Loucy (cell line): ENCODE measurements at regions not wholly inside any gene's neighbourhood (a gene's known extent, or its start where the extent isn't known, plus 50 kb on each side); places are given as distances from the start of the nearest gene placed in this dataset.
A peak's percentile ranks its signal among the peaks of the same experiment; 100 is the strongest.

Experiments
- H2AFZ ChIP-seq: fragments of 200-600 bp; sonication (generic); 2 replicates; pipeline ENCODE4 v1.6.0; 2016; ENCODE audit warnings: antibody characterized with exemption, mild to moderate bottlenecking, low read length, moderate library complexity
- H3F3A ChIP-seq: fragments of 200-600 bp; 2 replicates; pipeline ENCODE4 v1.6.0; 2016; ENCODE audit warnings: antibody characterized with exemption, low read depth, mild to moderate bottlenecking
- H3K27me3 ChIP-seq: fragments of 200-600 bp; sonication (generic); 2 replicates; pipeline ENCODE4 v1.6.1; 2014; ENCODE audit warnings: low read length, mild to moderate bottlenecking; ENCODE audit not compliant: insufficient read depth, poor library complexity, severe bottlenecking
- H3K36me3 ChIP-seq: fragments of 200-600 bp; sonication (generic); 2 replicates; pipeline ENCODE4 v1.6.1; 2016; ENCODE audit warnings: low read length; ENCODE audit not compliant: insufficient read depth
- H3K4me1 ChIP-seq: fragments of 200-600 bp; sonication (generic); 2 replicates; pipeline ENCODE4 v1.5.1; 2014; ENCODE audit warnings: low read length, mild to moderate bottlenecking; ENCODE audit not compliant: insufficient read depth, poor library complexity, severe bottlenecking
- H3K4me2 ChIP-seq: fragments of 200-600 bp; sonication (generic); 2 replicates; pipeline ENCODE4 v1.6.0; 2014; ENCODE audit warnings: antibody characterized with exemption, low read length, low read depth, mild to moderate bottlenecking; ENCODE audit not compliant: poor library complexity, severe bottlenecking
- H3K4me3 ChIP-seq: fragments of 200-600 bp; sonication (generic); 2 replicates; pipeline ENCODE4 v1.5.1; 2014; ENCODE audit warnings: low read length, mild to moderate bottlenecking, mixed read lengths; ENCODE audit not compliant: poor library complexity, severe bottlenecking
- H3K79me2 ChIP-seq: fragments of 200-600 bp; sonication (generic); 2 replicates; pipeline ENCODE4 v1.6.1; 2014; ENCODE audit warnings: low read length; ENCODE audit not compliant: insufficient read depth
- H3K9ac ChIP-seq: fragments of 200-600 bp; sonication (generic); 2 replicates; pipeline ENCODE4 v1.6.0; 2014; ENCODE audit warnings: mild to moderate bottlenecking, low read depth, low read length, moderate library complexity; ENCODE audit not compliant: poor library complexity, severe bottlenecking
- H3K9me2 ChIP-seq: fragments of 200-600 bp; sonication (generic); replicated peaks from 2 replicates; pipeline ENCODE4 v1.6.1; 2016; ENCODE audit warnings: low read depth, low read length, mixed read lengths
- H3K9me3 ChIP-seq: fragments of 200-600 bp; sonication (generic); 2 replicates; pipeline ENCODE4 v1.6.1; 2014; ENCODE audit warnings: mild to moderate bottlenecking, antibody characterized with exemption, low read length, low read depth; ENCODE audit not compliant: insufficient read depth
- H4K20me1 ChIP-seq: fragments of 200-600 bp; sonication (generic); 2 replicates; pipeline ENCODE4 v1.6.0; 2014; ENCODE audit warnings: antibody characterized with exemption, low read length, mild to moderate bottlenecking; ENCODE audit not compliant: insufficient read depth, poor library complexity, severe bottlenecking
- EZH2phosphoT487 ChIP-seq: fragments of 200-600 bp; IDR thresholded peaks from 2 replicates; pipeline ENCODE4 v1.6.1; 2018; ENCODE audit warnings: antibody characterized with exemption, mild to moderate bottlenecking, moderate library complexity, borderline replicate concordance
- TF ChIP-seq, protein P1 (sequence below): fragments of 200-600 bp; sonication (generic); conservative IDR thresholded peaks from 2 replicates; pipeline ENCODE4 v1.5.1; 2014; ENCODE audit warnings: mild to moderate bottlenecking, antibody characterized with exemption, low read length

DNA sequence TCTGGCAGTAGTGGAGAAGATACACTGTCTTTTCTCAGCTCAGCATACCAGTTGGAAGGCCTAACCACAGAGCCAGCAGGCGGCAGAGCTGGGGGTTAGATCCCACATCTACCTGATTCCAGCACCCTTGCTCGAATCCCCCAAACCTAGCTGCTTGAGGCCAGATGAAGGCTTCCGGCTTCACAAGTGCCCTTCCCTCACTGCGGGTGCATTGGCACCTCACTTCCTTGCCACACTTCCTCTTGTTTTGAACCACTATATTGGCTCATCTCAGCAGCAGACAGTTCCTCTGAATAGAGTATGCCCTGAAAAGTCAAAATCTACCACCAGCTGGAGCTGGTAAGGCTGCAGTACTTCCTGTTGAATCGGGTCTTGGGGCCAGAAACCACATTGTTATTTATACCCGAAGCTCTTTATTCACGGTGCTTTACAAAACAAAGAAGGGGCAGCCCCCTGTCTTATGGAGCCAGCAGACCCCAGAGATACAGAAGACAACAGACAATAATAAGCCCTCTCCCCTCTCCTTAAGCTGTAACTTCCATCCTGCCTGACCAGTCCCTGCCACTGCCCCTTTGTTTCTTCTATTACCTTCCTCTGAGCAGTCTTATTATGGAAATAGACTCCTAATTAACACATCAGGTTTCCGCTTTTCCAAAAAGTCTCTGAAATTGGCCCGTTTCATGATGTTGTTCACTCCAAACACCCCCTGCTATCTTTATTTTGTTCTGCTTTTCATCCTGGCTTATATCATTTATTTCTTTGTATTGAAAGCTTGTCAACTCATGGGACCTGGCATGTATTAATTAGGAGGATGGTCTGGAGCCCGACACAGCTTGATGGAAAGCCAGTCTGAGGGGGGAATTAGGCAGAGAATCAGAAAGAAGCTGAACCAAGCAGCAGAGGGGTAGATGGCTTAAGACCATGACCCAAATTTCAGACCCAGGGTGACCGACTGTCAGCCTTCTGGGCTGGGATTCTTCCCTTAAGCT lies 233.5 kb downstream of the EFCAB11 start:
- TF ChIP-seq EZH2phosphoT487: no peak
- TF ChIP-seq, protein P1, sequence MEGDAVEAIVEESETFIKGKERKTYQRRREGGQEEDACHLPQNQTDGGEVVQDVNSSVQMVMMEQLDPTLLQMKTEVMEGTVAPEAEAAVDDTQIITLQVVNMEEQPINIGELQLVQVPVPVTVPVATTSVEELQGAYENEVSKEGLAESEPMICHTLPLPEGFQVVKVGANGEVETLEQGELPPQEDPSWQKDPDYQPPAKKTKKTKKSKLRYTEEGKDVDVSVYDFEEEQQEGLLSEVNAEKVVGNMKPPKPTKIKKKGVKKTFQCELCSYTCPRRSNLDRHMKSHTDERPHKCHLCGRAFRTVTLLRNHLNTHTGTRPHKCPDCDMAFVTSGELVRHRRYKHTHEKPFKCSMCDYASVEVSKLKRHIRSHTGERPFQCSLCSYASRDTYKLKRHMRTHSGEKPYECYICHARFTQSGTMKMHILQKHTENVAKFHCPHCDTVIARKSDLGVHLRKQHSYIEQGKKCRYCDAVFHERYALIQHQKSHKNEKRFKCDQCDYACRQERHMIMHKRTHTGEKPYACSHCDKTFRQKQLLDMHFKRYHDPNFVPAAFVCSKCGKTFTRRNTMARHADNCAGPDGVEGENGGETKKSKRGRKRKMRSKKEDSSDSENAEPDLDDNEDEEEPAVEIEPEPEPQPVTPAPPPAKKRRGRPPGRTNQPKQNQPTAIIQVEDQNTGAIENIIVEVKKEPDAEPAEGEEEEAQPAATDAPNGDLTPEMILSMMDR: peak; percentile 33; the same call in 1 of the 2 replicates
- Histone ChIP-seq H3K79me2 (no peaks in the 10 kb centered on the region), H3K9me2 (no peaks in the 10 kb centered on the region), H3K4me2 (peak overlapping the region; percentile 96), H3F3A (peaks cover 20% of the 10 kb centered on the region), H4K20me1 (no peaks in the 10 kb centered on the region), H3K4me3 (peak overlapping the region; percentile 67), H3K9ac (peak overlapping the region; percentile 77), H3K4me1 (peaks cover 66% of the 10 kb centered on the region), H3K9me3 (no peaks in the 10 kb centered on the region), H3K27me3 (no peaks in the 10 kb centered on the region), H3K36me3 (no peaks in the 10 kb centered on the region), H2AFZ (peak overlapping the region; percentile 70)

GRCh38 chr14:89720076-89720687 lies 234.3 kb downstream of the EFCAB11 start:
- H3K9me2 ChIP-seq: no peaks in the 10 kb centered on the region
- H3K36me3 ChIP-seq: no peaks in the 10 kb centered on the region
- H3F3A ChIP-seq: peaks cover 20% of the 10 kb centered on the region
- TF ChIP-seq EZH2phosphoT487: no peak
- TF ChIP-seq, protein P1: no peak
- H4K20me1 ChIP-seq: no peaks in the 10 kb centered on the region
- H3K9ac ChIP-seq: peak overlapping the region; percentile 59
- no peaks in the 10 kb centered on the region for H3K79me2 ChIP-seq
- peaks cover 62% of the 10 kb centered on the region for H3K4me1 ChIP-seq
- no peak overlapping the region for H2AFZ ChIP-seq
- no peaks in the 10 kb centered on the region for H3K9me3 ChIP-seq
- H3K4me2 ChIP-seq: peak overlapping the region; percentile 96
- peak overlapping the region; percentile 59 for H3K4me3 ChIP-seq
- no peaks in the 10 kb centered on the region for H3K27me3 ChIP-seq

GRCh38 chr14:89719366-89720075 lies 235.0 kb downstream of the EFCAB11 start:
- Histone ChIP-seq H3K79me2 (no peaks in the 10 kb centered on the region), H3K36me3 (no peaks in the 10 kb centered on the region), H3F3A (peaks cover 20% of the 10 kb centered on the region), H3K9me3 (no peaks in the 10 kb centered on the region), H3K4me2 (peak overlapping the region; percentile 96), H3K9ac (peak overlapping the region; percentile 59), H3K4me3 (peak overlapping the region; percentile 59), H2AFZ (no peak overlapping the region), H3K4me1 (peaks cover 64% of the 10 kb centered on the region), H3K27me3 (no peaks in the 10 kb centered on the region), H3K9me2 (no peaks in the 10 kb centered on the region), H4K20me1 (no peaks in the 10 kb centered on the region)
- TF ChIP-seq, protein P1: no peak
